ENCODE measurements at regions not wholly inside any gene's neighbourhood (a gene's known extent, or its start where the extent isn't known, plus 50 kb on each side); places are given as distances from the start of the nearest gene placed in this dataset.

GRCh38 chr6:24997905-24998304 is 62.1 kb upstream of the RIPOR2 start:
- ChIA-PET POLR2A (no interaction called here), CTCF (no interaction called here)
- Histone ChIP-seq H3K9me3 (ENCODE audit: control insufficient read depth, insufficient read depth, low read length) (no peaks in the 10 kb centered on the region; the same call in 1 of the 2 replicates), H3K27me3 (ENCODE audit: control insufficient read depth, insufficient read depth, low read length) (no peaks in the 10 kb centered on the region), H3K4me3 (ENCODE audit: low read depth, low read length) (no peak overlapping the region), H3K27ac (ENCODE audit: low read depth, low read length) (no peak overlapping the region)
- no peak for TF ChIP-seq CTCF (IDR thresholded peaks at IDR 0.05; ENCODE audit: low read depth, low read length)
- no peak for DNase-seq (ENCODE audit: low read depth, low spot score)

GRCh38 chr6:25002326-25003091 is 66.7 kb upstream of the RIPOR2 start:
- H3K9me3 ChIP-seq (ENCODE audit: control insufficient read depth, insufficient read depth, low read length) = no peaks in the 10 kb centered on the region; the same call in 1 of the 2 replicates
- POLR2A ChIA-PET = no interaction called here
- CTCF ChIA-PET = interaction anchor here (0.8 to 2.8 kb wide), 2 partner anchors 11 to 146 kb away, joined by 3 to 13 read pairs; no protein-coding TSS in a partner anchor
- DNase-seq (ENCODE audit: low read depth, low spot score) = no peak
- no peak overlapping the region for H3K27ac ChIP-seq (ENCODE audit: low read depth, low read length)
- H3K27me3 ChIP-seq (ENCODE audit: control insufficient read depth, insufficient read depth, low read length) = no peaks in the 10 kb centered on the region
- no peak overlapping the region for H3K4me3 ChIP-seq (ENCODE audit: low read depth, low read length)
- no peak for TF ChIP-seq CTCF (IDR thresholded peaks at IDR 0.05; ENCODE audit: low read depth, low read length)

GRCh38 chr6:25004357-25004756 is 68.6 kb upstream of the RIPOR2 start:
- TF ChIP-seq CTCF (IDR thresholded peaks at IDR 0.05; ENCODE audit: low read depth, low read length) = no peak
- Histone ChIP-seq H3K4me3 (ENCODE audit: low read depth, low read length) (no peak overlapping the region), H3K27ac (ENCODE audit: low read depth, low read length) (no peak overlapping the region), H3K9me3 (ENCODE audit: control insufficient read depth, insufficient read depth, low read length) (no peaks in the 10 kb centered on the region; the same call in 1 of the 2 replicates), H3K27me3 (ENCODE audit: control insufficient read depth, insufficient read depth, low read length) (no peaks in the 10 kb centered on the region)
- CTCF ChIA-PET = interaction anchor here (1.8 kb wide), 1 partner anchor 67 kb away, joined by 9 read pairs; no protein-coding TSS in a partner anchor
- DNase-seq (ENCODE audit: low read depth, low spot score) = no peak
- POLR2A ChIA-PET = no interaction called here

- Histone ChIP-seq H3K27me3 (ENCODE audit: control insufficient read depth, insufficient read depth, low read length) (no peaks in the 10 kb centered on the region), H3K4me3 (ENCODE audit: low read depth, low read length) (no peak overlapping the region), H3K9me3 (ENCODE audit: control insufficient read depth, insufficient read depth, low read length) (no peaks in the 10 kb centered on the region), H3K27ac (ENCODE audit: low read depth, low read length) (no peak overlapping the region)
- TF ChIP-seq CTCF (IDR thresholded peaks at IDR 0.05; ENCODE audit: low read depth, low read length) = no peak
- CTCF ChIA-PET = interaction anchor here (0.6 to 5.6 kb wide), 6 partner anchors 10 to 239 kb away, joined by 3 to 34 read pairs (median 4); no protein-coding TSS in a partner anchor
- POLR2A ChIA-PET = interaction anchor here (0.5 kb wide), 1 partner anchor 305 kb away, joined by 6 read pairs; no protein-coding TSS in a partner anchor
- no peak for DNase-seq (ENCODE audit: low read depth, low spot score)
Observed at GRCh38 chr6:25005010-25005409, 69.2 kb upstream of the RIPOR2 start.

- no peak overlapping the region for H3K4me3 ChIP-seq (ENCODE audit: low read depth, low read length)
- H3K9me3 ChIP-seq (ENCODE audit: control insufficient read depth, insufficient read depth, low read length) = no peaks in the 10 kb centered on the region
- CTCF ChIA-PET = interaction anchor here (0.6 to 5.6 kb wide), 3 partner anchors 14 to 539 kb away, joined by 3 to 34 read pairs (median 9); no protein-coding TSS in a partner anchor
- no peak overlapping the region for H3K27ac ChIP-seq (ENCODE audit: low read depth, low read length)
- POLR2A ChIA-PET = no interaction called here
- DNase-seq (ENCODE audit: low read depth, low spot score) = no peak
- no peak for TF ChIP-seq CTCF (IDR thresholded peaks at IDR 0.05; ENCODE audit: low read depth, low read length)
- no peaks in the 10 kb centered on the region for H3K27me3 ChIP-seq (ENCODE audit: control insufficient read depth, insufficient read depth, low read length)
Observed at GRCh38 chr6:25006075-25006474, 70.3 kb upstream of the RIPOR2 start.
